Fibroblast of villous mesenchyme (primary cell): ENCODE measurements at regions not wholly inside any gene's neighbourhood (a gene's known extent, or its start where the extent isn't known, plus 50 kb on each side); places are given as distances from the start of the nearest gene placed in this dataset.

Experiments
- DNase-seq: peaks from one replicate; pipeline ENCODE4 v3.0.0-alpha.2; 2010; ENCODE audit warnings: low read depth
- H3K4me3 ChIP-seq: 2 replicates; pipeline ENCODE4 v1.5.1; 2011; ENCODE audit warnings: low read depth, mild to moderate bottlenecking, low read length
- CTCF ChIP-seq: IDR thresholded peaks from 2 replicates; pipeline ENCODE4 v1.5.1; 2012; ENCODE audit warnings: low read depth, mild to moderate bottlenecking, low read length; ENCODE audit not compliant: insufficient read depth

- TF ChIP-seq CTCF, result no peak
- no peak overlapping the region for H3K4me3 ChIP-seq
- no peak for DNase-seq
Observed at GRCh38 chr14:97581016-97581415, 783.8 kb downstream of the VRK1 start.

- no peak for DNase-seq
- TF ChIP-seq CTCF, result no peak
- no peak overlapping the region for H3K4me3 ChIP-seq
Observed at GRCh38 chr14:97582022-97582421, 784.8 kb downstream of the VRK1 start.

GRCh38 chr14:97584528-97584927 lies 787.3 kb downstream of the VRK1 start:
- no peak for DNase-seq
- TF ChIP-seq CTCF, result no peak
- no peak overlapping the region for H3K4me3 ChIP-seq

- TF ChIP-seq CTCF, result no peak
- no peak overlapping the region for H3K4me3 ChIP-seq
- no peak for DNase-seq
Observed at GRCh38 chr14:97592341-97592980, 795.3 kb downstream of the VRK1 start.

- H3K4me3 ChIP-seq, result no peak overlapping the region
- no peak for TF ChIP-seq CTCF
- no peak for DNase-seq
Observed at GRCh38 chr14:97594306-97594705, 797.1 kb downstream of the VRK1 start.

GRCh38 chr14:97602438-97603117 lies 805.4 kb downstream of the VRK1 start:
- DNase-seq, result no peak
- TF ChIP-seq CTCF, result no peak
- H3K4me3 ChIP-seq, result no peak overlapping the region

GRCh38 chr14:97603201-97603600 lies 806.0 kb downstream of the VRK1 start:
- no peak for DNase-seq
- TF ChIP-seq CTCF, result no peak

More at GRCh38 chr14:97603201-97603600, 806.0 kb downstream of the VRK1 start:
- H3K4me3 ChIP-seq, result no peak overlapping the region
